Thyroid gland (tissue), 4 donors: ENCODE measurements at regions not wholly inside any gene's neighbourhood (a gene's known extent, or its start where the extent isn't known, plus 50 kb on each side); places are given as distances from the start of the nearest gene placed in this dataset.
A peak's percentile ranks its signal among the peaks of the same experiment; 100 is the strongest.

Experiments used
- DNase-seq, 2 donors: peaks; one replicate each; pipeline ENCODE4 v3.0.0-alpha.2; 2019
- H3K27ac ChIP-seq, 3 donors: fragments of 200-600 bp; sonication (generic); 1 replicate in 2 of 3; 2 replicates in 1 of 3; pipeline ENCODE4 v1.5.1; 2016 to 2019; ENCODE audit warnings: mild to moderate bottlenecking in 1 of 3, moderate library complexity in 1 of 3
- H3K27me3 ChIP-seq: fragments of 200-600 bp; sonication (generic); one replicate; pipeline ENCODE4 v1.5.1; 2019
- H3K36me3 ChIP-seq, 2 donors: fragments of 200-600 bp; sonication (generic); one replicate each; pipeline ENCODE4 v1.5.1; 2016 to 2019
- H3K4me1 ChIP-seq, 2 donors: fragments of 200-600 bp; sonication (generic); one replicate each; pipeline ENCODE4 v1.5.1; 2017 to 2019
- H3K4me3 ChIP-seq, 3 donors: fragments of 200-600 bp; sonication (generic); replicated peaks in 1 of 3; 1 replicate in 2 of 3; 2 replicates in 1 of 3; pipeline ENCODE4 v1.5.1; 2016; ENCODE audit warnings: mild to moderate bottlenecking in 1 of 3
- H3K9me3 ChIP-seq: fragments of 200-600 bp; sonication (generic); one replicate; pipeline ENCODE4 v1.5.1; 2017
- POLR2A ChIP-seq, 2 donors: fragments of 450-650 bp; IDR thresholded peaks; one replicate each; pipeline ENCODE4 v1.6.1; 2017; ENCODE audit warnings: antibody characterized with exemption in 2 of 2, mild to moderate bottlenecking in 2 of 2, moderate library complexity in 1 of 2
- WGBS, 2 donors: methylation state at CpG; one replicate each; pipeline ENCODE4 v1.1.5; 2017; 5-methylcytosine and 5-hydroxymethylcytosine counted together
- intact Hi-C: fragments of 100-400 bp; cut with DNase I; formaldehyde crosslinking; loops from one replicate; pipeline ENCODE4 v1.15.1; 2023
- TF ChIP-seq, protein P1 (sequence below), 6 experiments: fragments of 200-600 bp in 3 of 6; fragments of 450-650 bp in 3 of 6; sonication (generic) in 3 of 6; IDR thresholded peaks; one replicate each; pipeline ENCODE4 v1.5.1; 2016 to 2019; ENCODE audit warnings: antibody characterized with exemption in 6 of 6, mild to moderate bottlenecking in 2 of 6, inconsistent platforms in 1 of 6, moderate library complexity in 1 of 6

DNA sequence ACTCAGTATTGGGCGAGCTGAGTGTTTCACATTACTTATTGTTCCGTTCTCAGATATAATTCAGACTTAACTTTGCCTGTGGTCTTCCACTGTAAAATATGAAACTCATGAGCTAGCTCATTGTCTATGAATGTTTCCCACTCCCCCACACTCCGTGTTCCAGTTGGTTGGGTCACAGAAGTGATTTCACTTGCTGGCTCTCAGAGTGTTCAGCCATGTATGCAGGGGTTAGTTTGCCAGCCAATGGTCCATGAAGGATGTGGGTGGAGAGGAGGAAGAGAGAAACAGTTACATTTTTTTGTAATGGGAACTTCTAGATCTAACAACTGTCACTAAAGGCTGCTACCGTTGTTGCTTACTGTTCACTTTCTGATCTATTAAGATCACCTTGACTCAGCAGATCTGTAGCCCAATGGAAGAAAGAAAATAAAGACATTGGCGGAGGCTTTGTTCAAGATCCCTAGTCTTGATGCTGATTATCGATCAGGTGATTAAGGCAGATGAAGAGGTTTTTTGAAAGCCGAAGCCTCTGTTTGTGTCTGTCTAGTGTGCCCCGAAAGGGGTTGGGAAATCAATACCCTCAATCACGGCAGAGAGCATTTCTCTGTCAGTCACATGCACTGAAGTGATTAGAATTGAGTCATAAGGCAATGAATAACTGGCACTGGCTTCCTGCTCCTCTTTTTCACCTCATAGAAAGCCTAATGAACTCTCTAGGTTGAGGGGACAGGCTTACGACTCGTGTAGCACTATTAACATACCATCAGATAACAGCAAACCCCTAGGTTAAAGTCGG lies 279.7 kb upstream of the FIGN start:
- H3K9me3 ChIP-seq: no peaks in the 10 kb centered on the region
- WGBS, 2 donors: 39 to 54% methylated on average over 12 of the region's 12 CpGs
- H3K4me1 ChIP-seq: peaks cover 0 to 7% of the 10 kb centered on the region in 2 donors
- TF ChIP-seq, protein P1, sequence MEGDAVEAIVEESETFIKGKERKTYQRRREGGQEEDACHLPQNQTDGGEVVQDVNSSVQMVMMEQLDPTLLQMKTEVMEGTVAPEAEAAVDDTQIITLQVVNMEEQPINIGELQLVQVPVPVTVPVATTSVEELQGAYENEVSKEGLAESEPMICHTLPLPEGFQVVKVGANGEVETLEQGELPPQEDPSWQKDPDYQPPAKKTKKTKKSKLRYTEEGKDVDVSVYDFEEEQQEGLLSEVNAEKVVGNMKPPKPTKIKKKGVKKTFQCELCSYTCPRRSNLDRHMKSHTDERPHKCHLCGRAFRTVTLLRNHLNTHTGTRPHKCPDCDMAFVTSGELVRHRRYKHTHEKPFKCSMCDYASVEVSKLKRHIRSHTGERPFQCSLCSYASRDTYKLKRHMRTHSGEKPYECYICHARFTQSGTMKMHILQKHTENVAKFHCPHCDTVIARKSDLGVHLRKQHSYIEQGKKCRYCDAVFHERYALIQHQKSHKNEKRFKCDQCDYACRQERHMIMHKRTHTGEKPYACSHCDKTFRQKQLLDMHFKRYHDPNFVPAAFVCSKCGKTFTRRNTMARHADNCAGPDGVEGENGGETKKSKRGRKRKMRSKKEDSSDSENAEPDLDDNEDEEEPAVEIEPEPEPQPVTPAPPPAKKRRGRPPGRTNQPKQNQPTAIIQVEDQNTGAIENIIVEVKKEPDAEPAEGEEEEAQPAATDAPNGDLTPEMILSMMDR (IDR thresholded peaks at IDR 0.05): no peak
- TF ChIP-seq POLR2A (IDR thresholded peaks at IDR 0.05): no peak
- no peaks in the 10 kb centered on the region for H3K27me3 ChIP-seq
- no peaks in the 10 kb centered on the region for H3K36me3 ChIP-seq
- H3K27ac ChIP-seq: no peak overlapping the region
- intact Hi-C loops: no loop called here
- no peak overlapping the region for H3K4me3 ChIP-seq
- peak; percentile 52 to 67 for DNase-seq

- H3K27ac ChIP-seq: no peak overlapping the region
- no peaks in the 10 kb centered on the region for H3K36me3 ChIP-seq
- TF ChIP-seq POLR2A (IDR thresholded peaks at IDR 0.05): no peak
- TF ChIP-seq, protein P1 (IDR thresholded peaks at IDR 0.05): no peak
- H3K4me3 ChIP-seq: no peak overlapping the region
- peaks cover 0 to 7% of the 10 kb centered on the region in 2 donors for H3K4me1 ChIP-seq
- intact Hi-C loops: no loop called here
- no peaks in the 10 kb centered on the region for H3K27me3 ChIP-seq
- no peaks in the 10 kb centered on the region for H3K9me3 ChIP-seq
- WGBS, 2 donors: 48 to 61% methylated on average over 1 of the region's 1 CpG
- no peak for DNase-seq
Measured at GRCh38 chr2:164014791-164015190, 279.0 kb upstream of the FIGN start.

- no peak overlapping the region for H3K27ac ChIP-seq
- peaks cover 0 to 7% of the 10 kb centered on the region in 2 donors for H3K4me1 ChIP-seq
- TF ChIP-seq POLR2A (IDR thresholded peaks at IDR 0.05): no peak
- TF ChIP-seq, protein P1 (IDR thresholded peaks at IDR 0.05): no peak
- WGBS, 2 donors: 68 to 77% methylated on average over 11 of the region's 11 CpGs
- H3K27me3 ChIP-seq: no peaks in the 10 kb centered on the region
- H3K4me3 ChIP-seq: no peak overlapping the region
- intact Hi-C loops: no loop called here
- H3K9me3 ChIP-seq: no peaks in the 10 kb centered on the region
- DNase-seq: no peak
- no peaks in the 10 kb centered on the region for H3K36me3 ChIP-seq
Measured at GRCh38 chr2:164014068-164014731, 278.4 kb upstream of the FIGN start.

- Histone ChIP-seq H3K4me1 (peaks cover 0 to 7% of the 10 kb centered on the region in 2 donors), H3K36me3 (no peaks in the 10 kb centered on the region), H3K4me3 (no peak overlapping the region), H3K27ac (no peak overlapping the region), H3K9me3 (no peaks in the 10 kb centered on the region), H3K27me3 (no peaks in the 10 kb centered on the region)
- intact Hi-C loops: no loop called here
- TF ChIP-seq, protein P1 (IDR thresholded peaks at IDR 0.05): no peak
- TF ChIP-seq POLR2A (IDR thresholded peaks at IDR 0.05): no peak
- DNase-seq: no peak
- WGBS, 2 donors: 98 to 99% methylated on average over 3 of the region's 3 CpGs
Measured at GRCh38 chr2:164012581-164012980, 276.8 kb upstream of the FIGN start.

- TF ChIP-seq, protein P1 (IDR thresholded peaks at IDR 0.05): no peak
- no peak for TF ChIP-seq POLR2A (IDR thresholded peaks at IDR 0.05)
- intact Hi-C loops: no loop called here
- Histone ChIP-seq H3K9me3 (no peaks in the 10 kb centered on the region), H3K27ac (no peak overlapping the region), H3K4me1 (peaks cover 0 to 4% of the 10 kb centered on the region in 2 donors), H3K4me3 (no peak overlapping the region), H3K27me3 (no peaks in the 10 kb centered on the region), H3K36me3 (no peaks in the 10 kb centered on the region)
- WGBS, 2 donors: 65 to 75% methylated on average over 7 of the region's 7 CpGs
- DNase-seq: no peak
Measured at GRCh38 chr2:164009756-164010337, 274.0 kb upstream of the FIGN start.
